ENCODE measurements at regions not wholly inside any gene's neighbourhood (a gene's known extent, or its start where the extent isn't known, plus 50 kb on each side); places are given as distances from the start of the nearest gene placed in this dataset.

DNA sequence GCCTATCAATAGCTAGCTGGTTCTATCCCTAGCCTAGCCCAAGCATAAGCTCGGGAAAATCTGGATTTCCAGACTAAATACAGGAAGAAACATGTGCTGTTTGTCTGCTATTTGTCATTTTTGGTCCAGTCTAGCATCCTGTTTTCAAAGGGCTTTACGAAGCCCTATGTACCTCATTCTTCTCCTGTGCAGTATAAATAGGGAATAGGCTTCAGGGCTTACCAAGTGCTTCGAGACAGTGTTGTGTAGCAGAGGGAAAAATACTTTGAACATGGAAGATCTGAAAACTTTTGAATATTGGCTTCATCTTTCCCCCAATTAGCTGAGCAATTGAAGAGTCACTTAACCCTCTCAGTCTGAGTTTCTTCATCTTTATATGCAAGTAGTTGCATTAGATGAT lies 679.8 kb downstream of the TDRD15 start:
- no peak for TF ChIP-seq SUZ12 (IDR thresholded peaks at IDR 0.05; ENCODE audit: extremely low read depth, insufficient read depth, insufficient read length)
- TF ChIP-seq YY1 (IDR thresholded peaks at IDR 0.05; ENCODE audit: insufficient read depth, insufficient read length), result no peak
